ENCODE measurements at regions not wholly inside any gene's neighbourhood (a gene's known extent, or its start where the extent isn't known, plus 50 kb on each side); places are given as distances from the start of the nearest gene placed in this dataset.

DNA sequence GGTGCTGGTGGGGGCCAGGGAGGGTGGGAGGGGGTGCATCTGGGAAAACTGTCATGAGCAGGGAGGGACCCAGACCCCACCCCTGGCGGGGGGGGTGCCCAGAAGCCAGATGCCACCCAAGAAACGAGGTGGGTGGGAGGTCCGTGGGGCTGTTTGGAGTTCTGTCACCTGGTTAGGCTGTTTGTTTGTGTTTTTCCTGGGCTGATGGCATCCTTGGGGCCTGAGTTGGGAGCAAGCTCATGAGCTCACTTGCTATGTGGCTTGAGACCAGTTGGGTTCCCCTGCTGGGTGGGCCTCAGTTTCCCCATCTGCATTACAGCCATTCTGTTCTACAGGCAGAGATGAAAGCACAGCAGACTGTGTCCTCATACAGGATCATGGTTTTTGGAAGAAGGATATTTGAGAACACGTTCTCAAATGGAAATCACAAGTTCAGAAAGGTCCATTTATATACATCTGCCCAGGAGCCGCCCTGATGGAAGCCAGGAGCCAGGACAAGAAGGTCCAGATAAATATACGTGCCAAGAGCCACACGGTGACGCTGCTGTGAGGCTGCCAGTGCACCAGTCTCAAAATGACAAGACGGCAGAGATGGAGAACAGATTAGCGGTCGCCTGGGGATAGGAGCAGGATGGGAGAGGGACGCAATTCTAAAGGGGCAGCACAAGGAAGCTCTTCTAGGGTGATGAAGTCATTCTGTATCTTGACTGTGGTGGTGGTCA, 312.9 kb downstream of the MN1 start:
- ChIA-PET POLR2A (no interaction called here), CTCF (no interaction called here)
- Mint-ChIP-seq H3K4me3 (no peak overlapping the region), H3K27ac (no peak overlapping the region), H3K27me3 (no peaks in the 10 kb centered on the region), H3K9me3 (ENCODE audit: insufficient read depth) (peaks cover 11% of the 10 kb centered on the region), H3K4me1 (no peaks in the 10 kb centered on the region)
- Histone ChIP-seq H4K20me1 (ENCODE audit: control insufficient read depth, insufficient read depth, low read length, poor library complexity, severe bottlenecking) (no peaks in the 10 kb centered on the region), H3K79me2 (ENCODE audit: control insufficient read depth, insufficient read depth, low read length) (no peaks in the 10 kb centered on the region), H3K27me3 (replicated peaks in 1 of 4; ENCODE audit: control extremely low read depth in 1 of 4, control insufficient read depth in 3 of 4, insufficient read depth in 4 of 4, low read length in 3 of 4) (no peaks in the 10 kb centered on the region), H2AFZ (ENCODE audit: insufficient read depth, low read depth, low read length, poor library complexity, severe bottlenecking) (no peak overlapping the region), H3K4me1 (ENCODE audit: control insufficient read depth in 2 of 2, insufficient read depth in 2 of 2, low read length in 2 of 2) (no peaks in the 10 kb centered on the region), H3K9me3 (ENCODE audit: control extremely low read depth in 1 of 3, control insufficient read depth in 2 of 3, insufficient read depth in 1 of 3, low read length in 2 of 3) (peaks cover 0 to 18% (median 0%) of the 10 kb centered on the region in 3 donors), H3K4me3 (ENCODE audit: control extremely low read depth in 1 of 5, extremely low read depth in 1 of 5, insufficient read depth in 1 of 5, low read depth in 2 of 5, low read length in 4 of 5) (no peak overlapping the region), H3K36me3 (replicated peaks in 1 of 2; ENCODE audit: control extremely low read depth in 1 of 2, control insufficient read depth in 1 of 2, extremely low read depth in 1 of 2, insufficient read depth in 2 of 2, low read length in 1 of 2) (no peaks in the 10 kb centered on the region), H3K4me2 (replicated peaks; ENCODE audit: low read depth, low read length, poor library complexity, severe bottlenecking) (no peak overlapping the region), H3K27ac (ENCODE audit: low read length in 2 of 2) (no peak overlapping the region), H3K9ac (ENCODE audit: low read length) (no peak overlapping the region)
- no peak for ATAC-seq (ENCODE audit: low read depth)
- intact Hi-C loops (cut with micrococcal nuclease), result no loop called here
- DNase-seq, result no peak
- TF ChIP-seq EZH2 (IDR thresholded peaks at IDR 0.05; ENCODE audit: borderline replicate concordance, insufficient read depth, low read depth, low read length, poor library complexity, severe bottlenecking), result no peak
- TF ChIP-seq, protein P1, sequence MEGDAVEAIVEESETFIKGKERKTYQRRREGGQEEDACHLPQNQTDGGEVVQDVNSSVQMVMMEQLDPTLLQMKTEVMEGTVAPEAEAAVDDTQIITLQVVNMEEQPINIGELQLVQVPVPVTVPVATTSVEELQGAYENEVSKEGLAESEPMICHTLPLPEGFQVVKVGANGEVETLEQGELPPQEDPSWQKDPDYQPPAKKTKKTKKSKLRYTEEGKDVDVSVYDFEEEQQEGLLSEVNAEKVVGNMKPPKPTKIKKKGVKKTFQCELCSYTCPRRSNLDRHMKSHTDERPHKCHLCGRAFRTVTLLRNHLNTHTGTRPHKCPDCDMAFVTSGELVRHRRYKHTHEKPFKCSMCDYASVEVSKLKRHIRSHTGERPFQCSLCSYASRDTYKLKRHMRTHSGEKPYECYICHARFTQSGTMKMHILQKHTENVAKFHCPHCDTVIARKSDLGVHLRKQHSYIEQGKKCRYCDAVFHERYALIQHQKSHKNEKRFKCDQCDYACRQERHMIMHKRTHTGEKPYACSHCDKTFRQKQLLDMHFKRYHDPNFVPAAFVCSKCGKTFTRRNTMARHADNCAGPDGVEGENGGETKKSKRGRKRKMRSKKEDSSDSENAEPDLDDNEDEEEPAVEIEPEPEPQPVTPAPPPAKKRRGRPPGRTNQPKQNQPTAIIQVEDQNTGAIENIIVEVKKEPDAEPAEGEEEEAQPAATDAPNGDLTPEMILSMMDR (IDR thresholded peaks at IDR 0.05), result no peak
- WGBS (ENCODE audit: insufficient coverage), result 85% methylated on average over 8 of the region's 12 CpGs

DNA sequence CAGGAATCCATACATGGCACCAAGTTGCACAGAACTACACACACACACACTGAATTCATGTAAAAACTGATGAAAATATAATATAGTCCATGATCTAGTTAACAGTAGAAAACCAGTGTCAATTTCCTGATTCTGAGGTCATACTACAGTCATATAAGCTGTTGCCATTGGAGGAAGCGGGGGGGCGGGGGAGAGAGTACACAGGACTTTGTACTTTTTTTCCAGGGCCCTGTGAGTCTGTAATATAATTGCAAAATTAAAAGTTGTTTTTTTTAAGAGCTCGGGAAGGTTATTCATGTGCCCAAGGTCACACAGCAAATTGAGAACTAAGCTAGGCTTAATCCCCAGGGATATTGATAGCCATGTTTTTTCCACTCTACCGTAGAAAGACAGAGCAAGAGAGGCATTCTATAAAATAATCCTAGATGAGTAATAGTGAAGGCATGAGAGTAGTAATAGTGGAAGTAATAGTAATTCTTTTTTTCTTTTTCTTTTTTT, 312.3 kb downstream of the MN1 start:
- Histone ChIP-seq H2AFZ (ENCODE audit: insufficient read depth, low read depth, low read length, poor library complexity, severe bottlenecking) (no peak overlapping the region), H3K27ac (ENCODE audit: low read length in 2 of 2) (no peak overlapping the region), H3K36me3 (replicated peaks in 1 of 2; ENCODE audit: control extremely low read depth in 1 of 2, control insufficient read depth in 1 of 2, extremely low read depth in 1 of 2, insufficient read depth in 2 of 2, low read length in 1 of 2) (no peaks in the 10 kb centered on the region), H3K4me3 (ENCODE audit: control extremely low read depth in 1 of 5, extremely low read depth in 1 of 5, insufficient read depth in 1 of 5, low read depth in 2 of 5, low read length in 4 of 5) (no peak overlapping the region), H3K4me2 (replicated peaks; ENCODE audit: low read depth, low read length, poor library complexity, severe bottlenecking) (no peak overlapping the region), H3K4me1 (ENCODE audit: control insufficient read depth in 2 of 2, insufficient read depth in 2 of 2, low read length in 2 of 2) (no peaks in the 10 kb centered on the region), H4K20me1 (ENCODE audit: control insufficient read depth, insufficient read depth, low read length, poor library complexity, severe bottlenecking) (no peaks in the 10 kb centered on the region), H3K9ac (ENCODE audit: low read length) (no peak overlapping the region), H3K27me3 (replicated peaks in 1 of 4; ENCODE audit: control extremely low read depth in 1 of 4, control insufficient read depth in 3 of 4, insufficient read depth in 4 of 4, low read length in 3 of 4) (no peaks in the 10 kb centered on the region), H3K79me2 (ENCODE audit: control insufficient read depth, insufficient read depth, low read length) (no peaks in the 10 kb centered on the region), H3K9me3 (ENCODE audit: control extremely low read depth in 1 of 3, control insufficient read depth in 2 of 3, insufficient read depth in 1 of 3, low read length in 2 of 3) (peaks cover 0 to 18% (median 0%) of the 10 kb centered on the region in 3 donors)
- ChIA-PET POLR2A (no interaction called here), CTCF (no interaction called here)
- ATAC-seq (ENCODE audit: low read depth) (no peak), DNase-seq (no peak)
- intact Hi-C loops (cut with micrococcal nuclease), result no loop called here
- Mint-ChIP-seq H3K27ac (no peak overlapping the region), H3K4me1 (no peaks in the 10 kb centered on the region), H3K27me3 (no peaks in the 10 kb centered on the region), H3K9me3 (ENCODE audit: insufficient read depth) (peaks cover 11% of the 10 kb centered on the region), H3K4me3 (no peak overlapping the region)
- no peak for TF ChIP-seq EZH2 (IDR thresholded peaks at IDR 0.05; ENCODE audit: borderline replicate concordance, insufficient read depth, low read depth, low read length, poor library complexity, severe bottlenecking)
- TF ChIP-seq, protein P1 (IDR thresholded peaks at IDR 0.05), result no peak
- WGBS (ENCODE audit: insufficient coverage), result 94% methylated on average over 3 of the region's 4 CpGs
